Nephron progenitor cell (in vitro differentiated cells): ENCODE measurements at regions not wholly inside any gene's neighbourhood (a gene's known extent, or its start where the extent isn't known, plus 50 kb on each side); places are given as distances from the start of the nearest gene placed in this dataset.

ENCODE experiments used
- DNase-seq: peaks from one replicate; pipeline ENCODE4 v3.0.0; 2021
- H3K27ac Mint-ChIP-seq: 2 replicates; pipeline ENCODE4 v1.8.0; 2021; ENCODE audit warnings: mild to moderate bottlenecking, moderate library complexity, mixed read lengths
- H3K27me3 Mint-ChIP-seq: 2 replicates; pipeline ENCODE4 v1.8.0; 2021; ENCODE audit warnings: mild to moderate bottlenecking, low read depth, mixed read lengths; ENCODE audit not compliant: poor library complexity
- H3K36me3 Mint-ChIP-seq: 2 replicates; pipeline ENCODE4 v1.8.0; 2021; ENCODE audit warnings: low read depth, mixed read lengths
- H3K4me1 Mint-ChIP-seq: 2 replicates; pipeline ENCODE4 v1.8.0; 2021; ENCODE audit warnings: mixed read lengths
- H3K4me3 Mint-ChIP-seq: 2 replicates; pipeline ENCODE4 v1.8.0; 2021; ENCODE audit warnings: mild to moderate bottlenecking, moderate library complexity, mixed read lengths
- H3K9me3 Mint-ChIP-seq: 2 replicates; pipeline ENCODE4 v1.8.0; 2021; ENCODE audit warnings: mild to moderate bottlenecking, moderate library complexity, mixed read lengths
- TF ChIP-seq, protein P1 (sequence below): fragments of 200-600 bp; sonication (generic); IDR thresholded peaks from 2 replicates; pipeline ENCODE4 v1.5.0; 2021; ENCODE audit warnings: antibody characterized with exemption

- Mint-ChIP-seq H3K27ac (no peak overlapping the region), H3K9me3 (no peaks in the 10 kb centered on the region), H3K4me3 (no peak overlapping the region), H3K36me3 (no peaks in the 10 kb centered on the region), H3K4me1 (no peaks in the 10 kb centered on the region), H3K27me3 (peaks cover 2% of the 10 kb centered on the region)
- TF ChIP-seq, protein P1, sequence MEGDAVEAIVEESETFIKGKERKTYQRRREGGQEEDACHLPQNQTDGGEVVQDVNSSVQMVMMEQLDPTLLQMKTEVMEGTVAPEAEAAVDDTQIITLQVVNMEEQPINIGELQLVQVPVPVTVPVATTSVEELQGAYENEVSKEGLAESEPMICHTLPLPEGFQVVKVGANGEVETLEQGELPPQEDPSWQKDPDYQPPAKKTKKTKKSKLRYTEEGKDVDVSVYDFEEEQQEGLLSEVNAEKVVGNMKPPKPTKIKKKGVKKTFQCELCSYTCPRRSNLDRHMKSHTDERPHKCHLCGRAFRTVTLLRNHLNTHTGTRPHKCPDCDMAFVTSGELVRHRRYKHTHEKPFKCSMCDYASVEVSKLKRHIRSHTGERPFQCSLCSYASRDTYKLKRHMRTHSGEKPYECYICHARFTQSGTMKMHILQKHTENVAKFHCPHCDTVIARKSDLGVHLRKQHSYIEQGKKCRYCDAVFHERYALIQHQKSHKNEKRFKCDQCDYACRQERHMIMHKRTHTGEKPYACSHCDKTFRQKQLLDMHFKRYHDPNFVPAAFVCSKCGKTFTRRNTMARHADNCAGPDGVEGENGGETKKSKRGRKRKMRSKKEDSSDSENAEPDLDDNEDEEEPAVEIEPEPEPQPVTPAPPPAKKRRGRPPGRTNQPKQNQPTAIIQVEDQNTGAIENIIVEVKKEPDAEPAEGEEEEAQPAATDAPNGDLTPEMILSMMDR, result no peak
- DNase-seq, result no peak
These were observed 251.8 kb upstream of the TMEM72 start for GRCh38 chr10:44659320-44659719.

DNA sequence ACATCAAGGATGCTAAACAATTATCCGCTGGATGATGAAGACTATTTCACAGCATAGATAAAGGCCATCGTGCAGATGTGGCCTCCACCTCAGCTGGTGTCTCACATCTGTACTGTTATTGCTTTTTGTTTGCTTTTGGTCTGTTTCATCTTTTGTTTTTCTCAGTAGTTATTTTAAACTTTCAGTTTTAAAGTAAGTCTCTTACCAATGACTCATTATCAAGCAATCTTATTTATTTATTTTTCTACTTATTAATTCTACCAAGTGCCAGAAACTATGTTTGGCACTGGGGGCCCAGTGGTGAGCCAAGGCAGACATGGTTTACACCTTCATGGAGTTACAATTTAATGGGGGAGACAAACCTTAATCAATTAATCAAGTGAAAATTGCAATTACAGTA lies 250.9 kb upstream of the TMEM72 start:
- no peak overlapping the region for H3K27ac Mint-ChIP-seq
- no peaks in the 10 kb centered on the region for H3K9me3 Mint-ChIP-seq
- H3K4me3 Mint-ChIP-seq, result no peak overlapping the region
- H3K27me3 Mint-ChIP-seq, result peaks cover 5% of the 10 kb centered on the region
- no peaks in the 10 kb centered on the region for H3K4me1 Mint-ChIP-seq
- DNase-seq, result no peak
- TF ChIP-seq, protein P1, result no peak
- H3K36me3 Mint-ChIP-seq, result no peaks in the 10 kb centered on the region

DNA sequence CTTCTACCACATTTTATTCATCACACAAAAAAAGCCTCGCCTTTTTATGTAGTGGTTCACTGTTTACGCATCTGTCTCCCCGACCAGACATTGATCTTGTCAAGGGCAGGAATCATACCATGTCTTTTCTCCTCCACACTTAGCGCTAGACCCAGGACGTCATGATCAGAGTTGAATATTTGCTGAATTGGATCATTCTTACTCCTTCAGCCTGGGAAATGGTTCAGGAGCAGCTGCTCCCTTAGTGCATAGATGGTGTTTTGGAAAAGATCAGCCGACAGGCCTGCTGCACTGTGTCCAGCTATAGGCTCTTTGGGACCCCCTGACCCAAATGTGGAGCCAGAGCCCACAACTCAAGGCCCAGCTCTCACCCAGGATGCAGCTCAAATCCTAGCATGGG lies 249.1 kb upstream of the TMEM72 start:
- H3K4me3 Mint-ChIP-seq, result no peak overlapping the region
- H3K36me3 Mint-ChIP-seq, result no peaks in the 10 kb centered on the region
- H3K27ac Mint-ChIP-seq, result no peak overlapping the region
- no peaks in the 10 kb centered on the region for H3K4me1 Mint-ChIP-seq
- no peaks in the 10 kb centered on the region for H3K9me3 Mint-ChIP-seq
- H3K27me3 Mint-ChIP-seq, result peaks cover 5% of the 10 kb centered on the region
- DNase-seq, result no peak
- TF ChIP-seq, protein P1, result no peak

- peaks cover 15% of the 10 kb centered on the region for H3K9me3 Mint-ChIP-seq
- no peak overlapping the region for H3K4me3 Mint-ChIP-seq
- H3K27ac Mint-ChIP-seq, result no peak overlapping the region
- H3K27me3 Mint-ChIP-seq, result peaks cover 21% of the 10 kb centered on the region
- no peak for DNase-seq
- TF ChIP-seq, protein P1, result no peak
- H3K4me1 Mint-ChIP-seq, result no peaks in the 10 kb centered on the region
- no peaks in the 10 kb centered on the region for H3K36me3 Mint-ChIP-seq
These were observed 242.8 kb upstream of the TMEM72 start for GRCh38 chr10:44668336-44668735.

DNA sequence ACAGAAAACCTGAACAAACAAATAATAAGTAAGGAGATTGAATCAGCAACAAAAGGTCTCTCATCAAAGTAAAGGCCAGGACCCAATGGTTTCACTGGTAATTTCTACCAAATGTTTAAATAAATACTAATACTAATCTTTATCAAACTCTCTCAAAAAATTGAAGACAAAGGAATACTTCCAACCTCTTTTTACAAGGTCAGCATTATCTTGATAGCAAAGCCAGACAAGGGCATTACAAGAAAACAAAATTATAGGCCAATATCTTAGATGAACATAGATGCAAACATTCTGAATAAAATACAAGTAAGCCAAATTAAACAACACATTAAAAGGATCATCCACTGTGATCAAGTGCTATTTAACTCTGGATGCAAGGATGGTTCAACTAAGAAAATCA lies 239.8 kb upstream of the TMEM72 start:
- H3K27me3 Mint-ChIP-seq, result peaks cover 17% of the 10 kb centered on the region
- no peaks in the 10 kb centered on the region for H3K36me3 Mint-ChIP-seq
- TF ChIP-seq, protein P1, result no peak
- peaks cover 15% of the 10 kb centered on the region for H3K9me3 Mint-ChIP-seq
- no peak overlapping the region for H3K4me3 Mint-ChIP-seq
- H3K4me1 Mint-ChIP-seq, result no peaks in the 10 kb centered on the region
- no peak for DNase-seq
- H3K27ac Mint-ChIP-seq, result no peak overlapping the region

GRCh38 chr10:44673245-44673983 lies 237.7 kb upstream of the TMEM72 start:
- H3K27me3 Mint-ChIP-seq, result peaks cover 18% of the 10 kb centered on the region
- H3K9me3 Mint-ChIP-seq, result peaks cover 15% of the 10 kb centered on the region

More at GRCh38 chr10:44673245-44673983, 237.7 kb upstream of the TMEM72 start:
- no peak for DNase-seq
- H3K4me1 Mint-ChIP-seq, result no peaks in the 10 kb centered on the region
- H3K27ac Mint-ChIP-seq, result no peak overlapping the region
- H3K4me3 Mint-ChIP-seq, result no peak overlapping the region
- H3K36me3 Mint-ChIP-seq, result no peaks in the 10 kb centered on the region
- TF ChIP-seq, protein P1, result no peak
